ENCODE measurements at regions not wholly inside any gene's neighbourhood (a gene's known extent, or its start where the extent isn't known, plus 50 kb on each side); places are given as distances from the start of the nearest gene placed in this dataset.

- TF ChIP-seq CTCF (conservative IDR thresholded peaks at IDR 0.05; ENCODE audit: low read depth, low read length), result no peak
- no peak for TF ChIP-seq USF2 (IDR thresholded peaks at IDR 0.05; ENCODE audit: low read depth, low read length)
- no peak for TF ChIP-seq CEBPB (IDR thresholded peaks at IDR 0.05; ENCODE audit: low read depth, low read length)
- no peak for TF ChIP-seq RAD21 (IDR thresholded peaks at IDR 0.05; ENCODE audit: low read length)
- no peak for TF ChIP-seq ELK1 (IDR thresholded peaks at IDR 0.05; ENCODE audit: borderline replicate concordance, low read depth, low read length)
- TF ChIP-seq MAFK (IDR thresholded peaks at IDR 0.05; ENCODE audit: low read depth, low read length), result no peak
- no peak for TF ChIP-seq CHD1 (IDR thresholded peaks at IDR 0.05; ENCODE audit: low read depth, low read length)
- no peak for TF ChIP-seq BHLHE40 (IDR thresholded peaks at IDR 0.05; ENCODE audit: low read depth, low read length)
- TF ChIP-seq POLR2A (IDR thresholded peaks at IDR 0.05; ENCODE audit: low read depth, low read length), result no peak
- TF ChIP-seq NFE2L2 (IDR thresholded peaks at IDR 0.05; ENCODE audit: low read depth, low read length), result no peak
- no peak for TF ChIP-seq RFX5 (IDR thresholded peaks at IDR 0.05; ENCODE audit: low read depth, low read length)
- TF ChIP-seq MXI1 (IDR thresholded peaks at IDR 0.05; ENCODE audit: borderline replicate concordance, low read depth, low read length), result no peak
Observed at GRCh38 chr13:64633948-64634347, 2596.2 kb downstream of the PCDH9 start.
